ENCODE measurements at regions not wholly inside any gene's neighbourhood (a gene's known extent, or its start where the extent isn't known, plus 50 kb on each side); places are given as distances from the start of the nearest gene placed in this dataset.
"Not testable (repeated sequence)": the region's sequence is repeated elsewhere in the genome, so short reads cannot be mapped to it uniquely, and the experiment has no call there.

GRCh38 chr10:33871061-33871956 lies 536.8 kb upstream of the NRP1 start:
- Mint-ChIP-seq H3K27me3 (peaks cover 35% of the 10 kb centered on the region), H3K4me3 (no peak overlapping the region), H3K36me3 (ENCODE audit: low read depth) (no peaks in the 10 kb centered on the region), H3K4me1 (no peaks in the 10 kb centered on the region), H3K27ac (no peak overlapping the region)
- DNase-seq (no peak), ATAC-seq (no peak)
- no peaks in the 10 kb centered on the region for H3K9me3 ChIP-seq (ENCODE audit: control insufficient read depth, low read length, poor library complexity, severe bottlenecking)

- H3K9me3 ChIP-seq (ENCODE audit: control insufficient read depth, low read length, poor library complexity, severe bottlenecking), result no peaks in the 10 kb centered on the region
- Mint-ChIP-seq H3K27me3 (peaks cover 45% of the 10 kb centered on the region), H3K36me3 (ENCODE audit: low read depth) (no peaks in the 10 kb centered on the region), H3K4me3 (no peak overlapping the region), H3K27ac (no peak overlapping the region), H3K4me1 (no peaks in the 10 kb centered on the region)
- DNase-seq (no peak), ATAC-seq (no peak)
These were observed 535.0 kb upstream of the NRP1 start for GRCh38 chr10:33869481-33869880.

GRCh38 chr10:33869028-33869427 lies 534.6 kb upstream of the NRP1 start:
- Mint-ChIP-seq H3K27me3 (peaks cover 45% of the 10 kb centered on the region), H3K4me3 (no peak overlapping the region), H3K36me3 (ENCODE audit: low read depth) (no peaks in the 10 kb centered on the region), H3K27ac (no peak overlapping the region), H3K4me1 (no peaks in the 10 kb centered on the region)
- ATAC-seq (no peak), DNase-seq (no peak)
- H3K9me3 ChIP-seq (ENCODE audit: control insufficient read depth, low read length, poor library complexity, severe bottlenecking), result no peaks in the 10 kb centered on the region

GRCh38 chr10:33867199-33867789 lies 532.8 kb upstream of the NRP1 start:
- H3K9me3 ChIP-seq (ENCODE audit: control insufficient read depth, low read length, poor library complexity, severe bottlenecking); H3K36me3 Mint-ChIP-seq (ENCODE audit: low read depth); ATAC-seq; H3K4me1 Mint-ChIP-seq; H3K4me3 Mint-ChIP-seq; H3K27ac Mint-ChIP-seq; DNase-seq: not testable (repeated sequence)
- peaks cover 44% of the 10 kb centered on the region for H3K27me3 Mint-ChIP-seq

- Mint-ChIP-seq H3K27me3 (peaks cover 43% of the 10 kb centered on the region), H3K36me3 (ENCODE audit: low read depth) (no peaks in the 10 kb centered on the region), H3K4me3 (no peak overlapping the region), H3K27ac (no peak overlapping the region), H3K4me1 (peaks cover 4% of the 10 kb centered on the region)
- no peak for ATAC-seq
- H3K9me3 ChIP-seq (ENCODE audit: control insufficient read depth, low read length, poor library complexity, severe bottlenecking), result no peaks in the 10 kb centered on the region
- no peak for DNase-seq
These were observed 528.9 kb upstream of the NRP1 start for GRCh38 chr10:33863352-33863751.

- no peaks in the 10 kb centered on the region for H3K9me3 ChIP-seq (ENCODE audit: control insufficient read depth, low read length, poor library complexity, severe bottlenecking)
- H3K27me3 Mint-ChIP-seq, result peaks cover 46% of the 10 kb centered on the region
- no peak overlapping the region for H3K27ac Mint-ChIP-seq
- ATAC-seq (no peak), DNase-seq (no peak)
- H3K4me1 Mint-ChIP-seq, result peaks cover 4% of the 10 kb centered on the region
- no peaks in the 10 kb centered on the region for H3K36me3 Mint-ChIP-seq (ENCODE audit: low read depth)
- no peak overlapping the region for H3K4me3 Mint-ChIP-seq
These were observed 528.2 kb upstream of the NRP1 start for GRCh38 chr10:33862536-33863105.

- Mint-ChIP-seq H3K36me3 (ENCODE audit: low read depth) (no peaks in the 10 kb centered on the region), H3K27ac (no peak overlapping the region), H3K4me3 (no peak overlapping the region), H3K4me1 (peaks cover 4% of the 10 kb centered on the region), H3K27me3 (peaks cover 48% of the 10 kb centered on the region)
- DNase-seq (no peak), ATAC-seq (no peak)
- H3K9me3 ChIP-seq (ENCODE audit: control insufficient read depth, low read length, poor library complexity, severe bottlenecking), result no peaks in the 10 kb centered on the region
These were observed 527.4 kb upstream of the NRP1 start for GRCh38 chr10:33861833-33862232.

- no peak overlapping the region for H3K27ac Mint-ChIP-seq
- H3K4me1 Mint-ChIP-seq, result peaks cover 4% of the 10 kb centered on the region
- peaks cover 41% of the 10 kb centered on the region for H3K27me3 Mint-ChIP-seq
- H3K4me3 Mint-ChIP-seq, result no peak overlapping the region
- H3K9me3 ChIP-seq (ENCODE audit: control insufficient read depth, low read length, poor library complexity, severe bottlenecking), result no peaks in the 10 kb centered on the region
- DNase-seq (no peak), ATAC-seq (no peak)
- no peaks in the 10 kb centered on the region for H3K36me3 Mint-ChIP-seq (ENCODE audit: low read depth)
These were observed 526.7 kb upstream of the NRP1 start for GRCh38 chr10:33861016-33861704.

- no peaks in the 10 kb centered on the region for H3K36me3 Mint-ChIP-seq (ENCODE audit: low read depth)
- peaks cover 37% of the 10 kb centered on the region for H3K27me3 Mint-ChIP-seq
- no peak overlapping the region for H3K4me3 Mint-ChIP-seq
- peaks cover 4% of the 10 kb centered on the region for H3K4me1 Mint-ChIP-seq
- ATAC-seq (no peak), DNase-seq (no peak)
- no peaks in the 10 kb centered on the region for H3K9me3 ChIP-seq (ENCODE audit: control insufficient read depth, low read length, poor library complexity, severe bottlenecking)
- H3K27ac Mint-ChIP-seq, result no peak overlapping the region
These were observed 526.1 kb upstream of the NRP1 start for GRCh38 chr10:33860552-33860951.

- peaks cover 4% of the 10 kb centered on the region for H3K4me1 Mint-ChIP-seq
- H3K4me3 Mint-ChIP-seq, result no peak overlapping the region
- H3K27ac Mint-ChIP-seq, result no peak overlapping the region
- H3K36me3 Mint-ChIP-seq (ENCODE audit: low read depth), result no peaks in the 10 kb centered on the region
- ATAC-seq, result no peak
- no peaks in the 10 kb centered on the region for H3K9me3 ChIP-seq (ENCODE audit: control insufficient read depth, low read length, poor library complexity, severe bottlenecking)
- DNase-seq, result no peak
- H3K27me3 Mint-ChIP-seq, result peaks cover 39% of the 10 kb centered on the region
These were observed 525.0 kb upstream of the NRP1 start for GRCh38 chr10:33859319-33860022.

GRCh38 chr10:33858326-33858725 lies 523.9 kb upstream of the NRP1 start:
- no peaks in the 10 kb centered on the region for H3K36me3 Mint-ChIP-seq (ENCODE audit: low read depth)
- peaks cover 4% of the 10 kb centered on the region for H3K4me1 Mint-ChIP-seq
- no peak overlapping the region for H3K27ac Mint-ChIP-seq
- no peak overlapping the region for H3K4me3 Mint-ChIP-seq
- no peak for ATAC-seq
- DNase-seq, result no peak
- H3K9me3 ChIP-seq (ENCODE audit: control insufficient read depth, low read length, poor library complexity, severe bottlenecking), result no peaks in the 10 kb centered on the region
- H3K27me3 Mint-ChIP-seq, result peaks cover 39% of the 10 kb centered on the region

GRCh38 chr10:33853221-33853620 lies 518.8 kb upstream of the NRP1 start:
- not testable (repeated sequence) for H3K27ac Mint-ChIP-seq; H3K4me3 Mint-ChIP-seq; H3K4me1 Mint-ChIP-seq; H3K36me3 Mint-ChIP-seq (ENCODE audit: low read depth); DNase-seq; H3K9me3 ChIP-seq (ENCODE audit: control insufficient read depth, low read length, poor library complexity, severe bottlenecking); ATAC-seq
- H3K27me3 Mint-ChIP-seq, result peaks cover 12% of the 10 kb centered on the region

- no peak overlapping the region for H3K27ac Mint-ChIP-seq
These were observed 508.9 kb upstream of the NRP1 start for GRCh38 chr10:33843379-33843778.

More at GRCh38 chr10:33843379-33843778, 508.9 kb upstream of the NRP1 start:
- Mint-ChIP-seq H3K4me1 (no peaks in the 10 kb centered on the region), H3K27me3 (no peaks in the 10 kb centered on the region), H3K4me3 (no peak overlapping the region), H3K36me3 (ENCODE audit: low read depth) (no peaks in the 10 kb centered on the region)
- no peaks in the 10 kb centered on the region for H3K9me3 ChIP-seq (ENCODE audit: control insufficient read depth, low read length, poor library complexity, severe bottlenecking)
- no peak for ATAC-seq
- DNase-seq, result no peak
